ENCODE measurements at regions not wholly inside any gene's neighbourhood (a gene's known extent, or its start where the extent isn't known, plus 50 kb on each side); places are given as distances from the start of the nearest gene placed in this dataset.

DNA sequence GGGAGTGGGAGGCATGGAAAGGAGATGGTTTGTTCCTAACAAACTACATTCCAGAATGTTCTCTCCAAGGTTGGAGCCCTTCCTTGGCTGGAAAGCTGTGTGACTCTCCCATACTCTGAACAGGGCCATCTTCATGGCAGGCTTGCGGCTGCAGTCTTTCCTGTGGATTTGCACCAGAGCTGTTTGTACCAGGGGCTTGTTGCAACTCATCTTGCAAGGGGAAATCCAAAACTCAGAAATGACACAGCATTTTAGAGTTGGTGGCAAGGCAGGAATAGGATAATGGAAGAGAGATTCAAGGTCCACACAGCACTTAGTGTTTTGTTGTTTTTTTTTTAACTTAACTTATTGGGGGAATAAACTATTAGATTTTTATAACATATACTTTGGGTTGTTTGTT is 73.7 kb upstream of the ZNF516 start:
- no peak for DNase-seq

DNA sequence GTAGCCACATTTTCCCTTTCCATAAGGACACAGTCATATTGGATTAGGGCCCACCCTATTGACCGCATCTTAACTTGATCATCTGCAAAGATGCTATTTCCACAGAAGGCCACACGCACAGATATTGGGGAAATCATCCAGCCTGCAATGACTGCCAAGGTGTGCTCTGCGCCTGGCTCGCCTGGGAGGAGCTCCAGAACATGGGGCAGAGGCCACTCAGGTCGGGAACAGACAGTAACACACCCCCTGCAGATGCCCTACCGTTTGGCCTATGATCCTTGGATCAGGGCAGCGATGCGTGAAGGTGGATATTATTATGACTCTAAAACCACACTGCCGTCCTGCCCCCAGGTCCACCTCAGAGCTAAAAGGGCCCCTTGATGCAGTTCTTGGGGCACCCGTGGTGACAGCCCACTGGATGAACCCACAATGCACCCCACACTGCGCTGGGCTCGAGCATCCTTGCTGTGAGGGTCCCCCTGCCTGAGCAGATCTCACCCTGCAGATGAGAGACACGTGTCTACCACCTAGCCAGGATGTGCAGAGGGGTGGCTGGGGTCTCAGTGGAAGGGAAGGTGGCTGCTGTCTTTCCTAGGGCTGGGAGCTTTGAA is 72.9 kb upstream of the ZNF516 start:
- DNase-seq, result no peak

GRCh38 chr18:76566987-76567386 is 71.9 kb upstream of the ZNF516 start:
- DNase-seq, result no peak

- no peak for DNase-seq
Measured at GRCh38 chr18:76565238-76566173, 70.5 kb upstream of the ZNF516 start.

DNA sequence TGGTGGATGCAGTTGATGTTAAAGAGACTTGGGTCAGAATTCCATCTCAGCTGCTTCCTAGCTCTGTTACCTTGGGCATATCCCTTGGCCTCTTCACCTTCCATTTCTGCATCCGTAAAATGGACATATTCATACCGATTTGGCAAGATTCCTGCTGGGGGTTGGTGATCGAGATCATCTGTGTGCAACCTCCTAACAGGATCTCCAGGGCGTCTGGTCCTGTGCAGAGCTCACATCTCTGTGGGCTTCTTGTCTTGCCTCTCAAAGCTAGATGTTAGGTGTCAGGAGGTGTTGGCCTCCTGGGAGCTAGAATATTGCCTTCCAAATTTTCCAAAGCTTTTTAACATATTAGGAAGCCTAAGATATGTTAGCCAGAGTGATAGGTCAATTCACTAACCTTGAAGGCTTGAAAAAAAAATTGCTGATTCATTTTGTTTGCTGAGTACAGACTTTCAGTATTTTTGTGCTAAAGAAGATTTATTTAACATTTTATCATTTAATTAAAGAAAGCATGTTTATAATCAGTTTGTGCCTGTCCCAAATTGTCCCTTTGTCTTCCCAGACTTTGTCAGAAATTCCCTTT is 69.7 kb upstream of the ZNF516 start:
- no peak for DNase-seq

DNA sequence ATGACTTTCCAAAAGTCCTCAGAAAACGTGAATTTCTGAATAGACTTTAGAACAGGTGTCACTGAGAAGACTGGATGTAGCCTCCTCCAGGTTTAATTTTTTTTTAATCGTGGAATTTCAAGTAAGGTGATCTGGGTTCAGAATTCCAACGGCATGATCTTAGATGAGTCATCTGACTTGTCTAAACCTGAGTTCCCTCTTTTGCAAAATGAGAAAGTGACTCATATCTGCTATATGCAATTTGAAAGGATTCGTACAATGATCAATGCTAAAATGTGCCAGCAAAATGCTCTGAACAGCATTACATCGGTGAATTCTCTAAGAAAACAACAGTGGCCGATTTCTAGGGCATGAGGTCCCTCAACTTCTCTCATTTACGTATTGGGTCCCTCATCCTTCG is 69.1 kb upstream of the ZNF516 start:
- no peak for DNase-seq

DNA sequence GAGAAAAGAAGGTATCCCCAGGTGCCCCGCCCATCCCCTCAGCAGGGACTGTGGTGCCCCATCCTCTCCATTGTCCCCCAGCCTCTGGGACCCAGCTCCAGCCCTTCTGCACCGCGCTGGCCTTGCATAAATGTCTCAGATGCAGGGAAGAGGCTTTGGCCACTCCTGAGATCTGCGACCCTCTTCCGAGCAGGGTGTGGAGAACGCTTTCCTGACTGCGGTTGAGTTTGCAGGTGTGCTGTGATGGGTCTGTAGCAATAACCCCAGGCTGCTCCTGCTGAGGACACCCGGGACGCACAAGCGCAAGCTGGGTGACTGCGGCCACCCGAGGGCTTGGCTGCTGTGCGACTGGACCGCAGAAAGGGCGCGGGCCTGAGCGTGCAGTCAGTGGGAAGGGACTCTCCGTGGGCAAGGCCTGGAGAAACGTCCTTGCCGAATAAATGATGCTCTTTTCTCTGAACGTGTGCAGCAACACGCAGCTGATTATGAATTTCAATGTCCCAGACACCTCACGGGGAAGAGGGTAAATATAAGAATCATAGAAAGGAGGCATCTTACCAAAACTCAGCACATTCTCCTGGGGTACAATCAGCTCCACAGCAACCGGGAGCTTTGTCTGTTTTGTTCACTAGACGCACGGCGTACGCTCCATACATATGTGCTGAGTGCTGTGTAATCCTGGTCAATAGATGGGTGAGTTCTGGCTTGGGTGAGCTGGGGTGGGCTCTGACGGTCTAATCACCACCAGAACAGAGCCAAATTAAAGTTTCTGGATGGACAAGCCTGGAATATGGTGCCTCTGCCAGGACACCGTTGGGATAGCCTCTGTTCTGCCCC is 67.5 kb upstream of the ZNF516 start:
- DNase-seq, result no peak

GRCh38 chr18:76558881-76559667 is 64.0 kb upstream of the ZNF516 start:
- DNase-seq, result no peak

DNA sequence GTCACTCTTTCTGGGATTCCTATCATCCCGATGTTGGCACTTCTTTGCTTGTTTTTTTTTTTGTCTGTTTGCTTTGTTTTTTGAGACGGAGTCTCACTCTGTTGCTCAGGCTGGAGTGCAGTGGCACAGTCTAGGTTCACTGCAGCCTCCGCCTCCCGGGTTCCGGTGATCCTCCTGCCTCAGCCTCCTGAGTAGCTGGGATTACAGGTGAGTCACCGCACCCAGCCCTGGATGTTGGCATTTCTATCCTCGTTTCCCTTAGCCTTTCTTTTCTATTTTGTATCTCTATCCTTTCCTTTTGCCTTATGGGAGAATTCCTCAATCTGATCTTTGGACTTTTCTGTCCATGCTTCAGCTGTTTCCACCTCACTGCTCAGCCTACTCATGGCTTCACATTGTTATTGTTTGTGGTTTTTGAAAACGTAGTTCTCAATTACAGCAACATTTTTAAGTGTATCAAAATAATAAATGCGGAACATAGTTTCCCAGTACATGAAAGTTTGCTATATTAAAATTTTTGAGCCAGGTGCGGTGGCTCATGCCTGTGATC is 62.1 kb upstream of the ZNF516 start:
- no peak for DNase-seq

- no peak for DNase-seq
Measured at GRCh38 chr18:76554547-76555222, 59.6 kb upstream of the ZNF516 start.

- no peak for DNase-seq
Measured at GRCh38 chr18:76553715-76554546, 58.9 kb upstream of the ZNF516 start.

- no peak for DNase-seq
Measured at GRCh38 chr18:76548541-76548940, 53.5 kb upstream of the ZNF516 start.

- DNase-seq, result no peak
Measured at GRCh38 chr18:76547296-76547695, 52.3 kb upstream of the ZNF516 start.

DNA sequence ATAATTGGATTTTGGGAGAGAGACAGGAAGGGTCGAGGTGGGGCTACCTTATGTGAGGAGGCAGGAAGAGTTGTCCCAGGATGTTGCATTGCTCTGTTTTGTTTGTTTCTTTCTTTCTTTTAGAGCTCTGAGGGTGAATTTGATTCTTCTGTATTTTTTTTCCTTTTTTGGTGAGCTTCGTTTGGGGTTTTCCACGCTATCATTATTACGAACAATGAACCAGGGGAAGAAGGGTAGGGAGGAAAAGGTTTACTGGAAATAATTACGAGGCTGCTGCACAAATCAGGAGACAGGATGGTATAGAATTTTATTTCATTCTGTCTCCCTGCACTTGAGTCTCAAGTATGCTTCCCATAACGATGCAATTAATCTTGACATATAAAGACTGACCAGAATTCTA is 51.4 kb upstream of the ZNF516 start:
- no peak for DNase-seq

DNA sequence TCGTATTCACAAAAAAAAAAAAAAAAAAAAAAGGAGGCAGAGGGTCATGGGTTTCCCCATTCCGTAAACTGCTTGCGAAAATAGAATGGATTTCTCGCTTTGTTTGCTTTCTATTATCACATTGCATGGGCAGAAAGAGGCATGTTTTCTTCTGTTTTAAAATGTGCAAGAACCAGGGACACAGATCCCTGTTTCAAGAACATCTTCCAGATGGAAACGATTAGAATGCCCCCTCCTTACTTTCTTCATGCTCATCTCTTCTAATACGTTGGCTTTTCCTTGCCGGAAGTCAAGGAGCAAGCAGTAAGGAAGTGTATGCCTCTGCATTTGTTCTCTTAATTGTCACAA is 51.0 kb upstream of the ZNF516 start:
- DNase-seq, result no peak

- no peak for DNase-seq
Measured at GRCh38 chr18:76545433-76546087, 50.5 kb upstream of the ZNF516 start.

GRCh38 chr18:76544511-76545345 is 49.7 kb upstream of the ZNF516 start:
- DNase-seq, result no peak

Data from activated effector memory CD4-positive, alpha-beta T cell treated with Interleukin-2 at 50 U/mL for 16 hours (primary cell).